Stomach (tissue), 8 donors: ENCODE measurements at regions not wholly inside any gene's neighbourhood (a gene's known extent, or its start where the extent isn't known, plus 50 kb on each side); places are given as distances from the start of the nearest gene placed in this dataset.

ENCODE experiments used
- DNase-seq, 2 donors: peaks; one replicate each; pipeline versions ENCODE4 v3.0.0 to v3.0.0-alpha.2; 2013 to 2019
- H3K27ac ChIP-seq, 5 donors: fragments of 200-600 bp in 4 of 5; sonication (generic) in 4 of 5; one replicate each; pipeline ENCODE4 v1.5.1; 2013 to 2019; ENCODE audit warnings: mild to moderate bottlenecking in 1 of 5, moderate library complexity in 1 of 5
- H3K27me3 ChIP-seq, 3 donors: fragments of 200-600 bp; sonication (generic); one replicate each; pipeline ENCODE4 v1.5.1; 2017 to 2019; ENCODE audit warnings: mixed run types in 1 of 3
- H3K36me3 ChIP-seq, 4 donors: fragments of 200-600 bp; sonication (generic); 1 replicate in 3 of 4; 2 replicates in 1 of 4; pipeline ENCODE4 v1.5.1; 2016 to 2019
- H3K4me1 ChIP-seq, 4 donors: fragments of 200-600 bp; sonication (generic); one replicate each; pipeline ENCODE4 v1.5.1; 2016 to 2019
- H3K4me3 ChIP-seq, 4 donors: fragments of 200-600 bp; sonication (generic) in 3 of 4; one replicate each; pipeline ENCODE4 v1.5.1; 2016 to 2019; ENCODE audit warnings: mild to moderate bottlenecking in 1 of 4
- H3K9me3 ChIP-seq, 4 donors: fragments of 200-600 bp; sonication (generic); one replicate each; pipeline ENCODE4 v1.5.1; 2016 to 2019
- EP300 ChIP-seq: sonication (generic); formaldehyde crosslinking; IDR thresholded peaks from one replicate; pipeline ENCODE4 v1.6.1; 2017; ENCODE audit warnings: antibody characterized with exemption
- POLR2A ChIP-seq, 4 donors: fragments of 450-650 bp; IDR thresholded peaks; one replicate each; pipeline ENCODE4 v1.6.1; 2016; ENCODE audit warnings: antibody characterized with exemption in 4 of 4, control low read depth in 2 of 4, mild to moderate bottlenecking in 1 of 4, moderate library complexity in 1 of 4
- POLR2AphosphoS5 ChIP-seq, 3 donors: sonication (generic); formaldehyde crosslinking; IDR thresholded peaks; one replicate each; pipeline ENCODE4 v1.6.1; 2016; ENCODE audit warnings: antibody characterized with exemption in 3 of 3
- WGBS, 5 donors: extraction: QIAGEN DNeasy Blood & Tissue Kit in 3 of 5; methylation state at CpG; one replicate each; pipeline versions ENCODE4 v1.1.5 to v1.1.7; 2013 to 2018; 5-methylcytosine and 5-hydroxymethylcytosine counted together
- intact Hi-C: fragments of 100-400 bp; cut with DNase I; formaldehyde crosslinking; loops from one replicate; pipeline ENCODE4 v1.15.1; 2023; ENCODE audit warnings: low total_unique reads
- TF ChIP-seq, protein P1 (sequence below), 7 experiments: fragments of 450-650 bp in 4 of 7; fragments of 200-600 bp in 3 of 7; sonication (generic) in 3 of 7; IDR thresholded peaks; one replicate each; pipeline ENCODE4 v1.5.1; 2016 to 2019; ENCODE audit warnings: antibody characterized with exemption in 7 of 7, control low read depth in 2 of 7, mild to moderate bottlenecking in 1 of 7
- donor health status: healthy with polysubstance abuse.
- donor health status: Bipolar disorder and iron deficiency.
- donor health status: healthy.

- no peak overlapping the region for H3K4me3 ChIP-seq
- no peaks in the 10 kb centered on the region for H3K36me3 ChIP-seq
- no peak overlapping the region for H3K27ac ChIP-seq
- WGBS, 5 donors, result 87 to 93% (median 89%) methylated on average over 3 of the region's 3 CpGs
- TF ChIP-seq EP300 (no peak), POLR2A (IDR thresholded peaks at IDR 0.05) (no peak), POLR2AphosphoS5 (IDR thresholded peaks at IDR 0.05) (no peak)
- TF ChIP-seq, protein P1, sequence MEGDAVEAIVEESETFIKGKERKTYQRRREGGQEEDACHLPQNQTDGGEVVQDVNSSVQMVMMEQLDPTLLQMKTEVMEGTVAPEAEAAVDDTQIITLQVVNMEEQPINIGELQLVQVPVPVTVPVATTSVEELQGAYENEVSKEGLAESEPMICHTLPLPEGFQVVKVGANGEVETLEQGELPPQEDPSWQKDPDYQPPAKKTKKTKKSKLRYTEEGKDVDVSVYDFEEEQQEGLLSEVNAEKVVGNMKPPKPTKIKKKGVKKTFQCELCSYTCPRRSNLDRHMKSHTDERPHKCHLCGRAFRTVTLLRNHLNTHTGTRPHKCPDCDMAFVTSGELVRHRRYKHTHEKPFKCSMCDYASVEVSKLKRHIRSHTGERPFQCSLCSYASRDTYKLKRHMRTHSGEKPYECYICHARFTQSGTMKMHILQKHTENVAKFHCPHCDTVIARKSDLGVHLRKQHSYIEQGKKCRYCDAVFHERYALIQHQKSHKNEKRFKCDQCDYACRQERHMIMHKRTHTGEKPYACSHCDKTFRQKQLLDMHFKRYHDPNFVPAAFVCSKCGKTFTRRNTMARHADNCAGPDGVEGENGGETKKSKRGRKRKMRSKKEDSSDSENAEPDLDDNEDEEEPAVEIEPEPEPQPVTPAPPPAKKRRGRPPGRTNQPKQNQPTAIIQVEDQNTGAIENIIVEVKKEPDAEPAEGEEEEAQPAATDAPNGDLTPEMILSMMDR (IDR thresholded peaks at IDR 0.05), result no peak
- H3K27me3 ChIP-seq, result no peaks in the 10 kb centered on the region
- no peaks in the 10 kb centered on the region for H3K4me1 ChIP-seq
- intact Hi-C loops, result no loop called here
- H3K9me3 ChIP-seq, result peaks cover 0 to 8% (median 0%) of the 10 kb centered on the region in 4 donors
- DNase-seq, result no peak
These were observed 1183.7 kb downstream of the FSTL5 start for GRCh38 chr4:160980091-160980490.

- no peaks in the 10 kb centered on the region for H3K27me3 ChIP-seq
- H3K36me3 ChIP-seq, result no peaks in the 10 kb centered on the region
- intact Hi-C loops, result no loop called here
- TF ChIP-seq POLR2AphosphoS5 (IDR thresholded peaks at IDR 0.05) (no peak), EP300 (no peak), POLR2A (IDR thresholded peaks at IDR 0.05) (no peak)
- TF ChIP-seq, protein P1 (IDR thresholded peaks at IDR 0.05), result no peak
- H3K4me1 ChIP-seq, result no peaks in the 10 kb centered on the region
- 70 to 88% (median 82%) methylated on average over 2 of the region's 2 CpGs for WGBS, 5 donors
- H3K9me3 ChIP-seq, result peaks cover 0 to 8% (median 0%) of the 10 kb centered on the region in 4 donors
- H3K4me3 ChIP-seq, result no peak overlapping the region
- no peak for DNase-seq
- H3K27ac ChIP-seq, result no peak overlapping the region
These were observed 1182.7 kb downstream of the FSTL5 start for GRCh38 chr4:160981083-160981482.

GRCh38 chr4:160983035-160983434, 1180.8 kb downstream of the FSTL5 start:
- Histone ChIP-seq H3K27ac (no peak overlapping the region), H3K27me3 (no peaks in the 10 kb centered on the region), H3K9me3 (peaks cover 0 to 8% (median 0%) of the 10 kb centered on the region in 4 donors), H3K36me3 (no peaks in the 10 kb centered on the region), H3K4me3 (no peak overlapping the region), H3K4me1 (no peaks in the 10 kb centered on the region)
- 81 to 93% (median 90%) methylated on average over 9 of the region's 9 CpGs for WGBS, 5 donors
- TF ChIP-seq, protein P1 (IDR thresholded peaks at IDR 0.05), result no peak
- TF ChIP-seq EP300, result no peak
- TF ChIP-seq POLR2A (IDR thresholded peaks at IDR 0.05), result no peak
- TF ChIP-seq POLR2AphosphoS5 (IDR thresholded peaks at IDR 0.05), result no peak
- intact Hi-C loops, result no loop called here
- DNase-seq, result no peak

- Histone ChIP-seq H3K27ac (no peak overlapping the region), H3K4me1 (no peaks in the 10 kb centered on the region), H3K9me3 (peaks cover 0 to 15% (median 8%) of the 10 kb centered on the region in 4 donors), H3K27me3 (no peaks in the 10 kb centered on the region), H3K36me3 (no peaks in the 10 kb centered on the region), H3K4me3 (no peak overlapping the region)
- TF ChIP-seq EP300 (no peak), POLR2A (IDR thresholded peaks at IDR 0.05) (no peak), POLR2AphosphoS5 (IDR thresholded peaks at IDR 0.05) (no peak)
- TF ChIP-seq, protein P1 (IDR thresholded peaks at IDR 0.05), result no peak
- intact Hi-C loops, result no loop called here
- 86 to 93% (median 89%) methylated on average over 8 of the region's 8 CpGs for WGBS, 5 donors
- no peak for DNase-seq
These were observed 1161.4 kb downstream of the FSTL5 start for GRCh38 chr4:161002386-161002785.
